ENCODE measurements at regions not wholly inside any gene's neighbourhood (a gene's known extent, or its start where the extent isn't known, plus 50 kb on each side); places are given as distances from the start of the nearest gene placed in this dataset.
"Not testable (repeated sequence)": the region's sequence is repeated elsewhere in the genome, so short reads cannot be mapped to it uniquely, and the experiment has no call there.

GRCh38 chr3:59247402-59247841 is 197.6 kb upstream of the CFAP20DC start:
- no peak for DNase-seq

DNA sequence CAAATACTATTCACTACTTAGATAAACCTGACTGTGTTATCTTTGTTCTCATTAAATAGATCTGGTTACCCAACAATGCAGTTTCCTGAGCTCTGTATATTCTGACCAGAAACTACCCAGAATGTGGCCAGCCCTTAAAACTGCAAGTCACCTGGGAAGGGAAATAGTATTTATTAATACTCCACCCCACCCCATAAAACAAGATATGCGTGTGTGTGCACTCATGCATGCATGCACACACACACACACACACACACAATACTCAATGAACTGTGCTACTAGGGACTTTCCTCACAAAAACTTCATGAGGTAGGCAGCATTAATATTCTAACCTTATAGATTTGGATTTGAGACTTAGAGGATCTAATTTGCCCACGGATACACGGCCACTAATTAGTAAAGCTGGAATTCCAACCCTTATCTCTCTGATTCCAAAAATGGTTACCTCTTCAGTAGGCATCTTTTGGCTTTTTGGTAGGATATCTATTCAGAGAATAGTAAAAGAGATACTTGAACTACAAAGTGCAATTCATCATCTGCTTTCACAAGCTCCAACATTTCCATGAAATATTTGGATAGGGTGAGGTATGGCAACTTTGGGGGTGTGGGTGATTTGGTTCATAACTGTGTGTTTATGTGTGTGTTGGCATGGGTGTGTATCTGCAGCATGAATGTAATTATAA is 197.0 kb upstream of the CFAP20DC start:
- no peak for DNase-seq

DNA sequence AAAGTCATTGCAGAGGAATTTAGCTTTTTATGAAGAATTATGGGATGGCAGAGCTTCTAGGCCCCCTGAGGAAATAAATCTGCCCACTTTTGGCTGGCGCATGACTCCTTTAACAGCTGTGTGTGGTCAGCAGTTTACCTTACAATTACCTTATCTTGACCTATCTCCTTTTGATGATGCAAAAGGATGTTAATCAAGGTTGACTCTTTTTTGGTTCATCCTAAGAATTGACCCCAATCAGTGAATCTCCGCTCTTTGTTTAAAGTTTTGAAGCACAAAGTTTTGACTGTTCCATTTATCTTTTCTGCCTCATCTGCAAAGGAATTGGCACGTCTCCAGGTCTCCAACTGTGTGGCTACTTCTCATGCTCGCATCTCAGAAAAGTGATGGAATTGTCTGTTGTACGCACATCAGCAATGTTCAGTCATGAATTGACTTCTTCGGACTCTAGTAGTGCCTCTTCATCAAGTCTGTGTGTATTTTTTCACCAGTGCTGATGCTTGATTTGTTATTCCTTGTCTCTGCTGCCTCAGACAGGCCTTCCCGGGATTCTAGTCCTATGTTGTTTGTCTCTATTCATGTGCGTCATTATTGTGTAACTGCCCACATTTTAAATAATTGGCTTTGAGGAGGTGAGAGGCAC is 196.2 kb upstream of the CFAP20DC start:
- DNase-seq: no peak

DNA sequence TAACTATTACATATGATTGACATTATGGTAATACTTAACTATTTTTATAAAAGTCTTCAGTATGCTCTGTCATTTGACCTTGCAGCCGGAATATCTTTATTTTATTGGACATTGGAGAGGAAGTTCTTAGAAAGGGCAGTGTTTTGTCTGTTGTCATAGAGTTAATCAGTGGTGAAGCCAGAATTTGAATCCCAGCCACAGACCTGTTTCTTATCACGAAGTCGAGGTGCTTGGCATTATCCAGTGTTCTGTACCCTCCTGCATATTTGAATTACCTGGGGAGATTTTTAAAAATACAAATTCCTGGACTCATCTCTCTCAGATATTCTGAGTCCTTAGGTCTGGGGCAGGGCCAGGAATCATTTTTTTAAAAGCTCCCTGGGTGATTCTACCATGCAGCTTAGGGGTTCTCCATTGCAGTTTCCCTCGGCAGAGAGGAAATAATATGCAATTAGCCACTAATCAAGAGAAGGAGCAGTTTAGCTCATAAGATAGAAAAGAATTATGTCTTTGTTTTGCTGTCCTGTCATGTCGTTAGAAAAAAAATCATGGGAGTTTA is 195.6 kb upstream of the CFAP20DC start:
- DNase-seq: no peak

DNA sequence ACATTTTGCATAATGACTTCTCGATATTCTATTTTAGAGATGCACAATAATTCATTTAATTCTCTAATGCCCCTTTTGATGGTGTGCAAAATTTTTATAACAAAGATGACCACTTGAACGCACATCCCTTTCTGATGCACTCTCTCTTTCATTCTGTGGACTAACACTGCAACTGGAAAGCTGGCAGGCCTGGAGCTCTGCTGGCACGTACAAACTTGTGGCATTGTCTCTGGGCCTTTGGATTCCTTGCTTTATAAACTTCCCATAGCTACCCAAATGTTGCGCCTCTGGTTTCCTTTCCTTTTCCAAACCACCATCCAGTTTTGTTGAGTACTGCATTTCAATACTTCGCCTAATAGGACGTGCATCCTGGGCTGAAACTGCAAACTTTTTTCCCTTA is 194.5 kb upstream of the CFAP20DC start:
- no peak for DNase-seq

GRCh38 chr3:59243476-59243875 is 193.7 kb upstream of the CFAP20DC start:
- no peak for DNase-seq

DNA sequence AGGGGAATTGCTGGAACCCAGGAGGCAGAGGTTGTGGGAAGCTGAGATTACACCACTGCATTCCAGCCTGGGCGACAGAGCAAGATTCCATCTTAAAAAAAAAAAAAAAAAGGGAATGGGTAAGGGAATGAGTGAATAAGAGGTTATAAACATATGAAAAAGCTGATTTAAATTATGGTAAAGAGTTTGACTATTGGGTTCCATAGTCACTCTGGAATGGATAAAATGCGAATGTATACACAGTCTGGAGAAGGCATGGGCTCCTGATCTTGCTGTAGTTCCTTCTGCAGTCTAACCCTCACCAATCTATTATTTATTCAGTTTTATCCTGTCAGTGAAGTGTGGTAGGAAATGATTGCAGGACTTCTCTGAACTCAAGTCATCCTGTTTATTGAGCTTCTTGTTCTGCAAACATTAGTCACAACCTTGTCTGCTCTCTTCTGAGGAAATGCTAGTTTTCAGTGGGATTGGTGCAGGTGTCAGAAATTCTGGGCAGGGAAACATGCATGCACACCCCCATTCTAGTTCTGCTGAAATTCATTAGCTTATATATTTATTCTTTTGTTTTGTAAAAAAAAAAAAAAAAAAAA is 190.9 kb upstream of the CFAP20DC start:
- DNase-seq: no peak

DNA sequence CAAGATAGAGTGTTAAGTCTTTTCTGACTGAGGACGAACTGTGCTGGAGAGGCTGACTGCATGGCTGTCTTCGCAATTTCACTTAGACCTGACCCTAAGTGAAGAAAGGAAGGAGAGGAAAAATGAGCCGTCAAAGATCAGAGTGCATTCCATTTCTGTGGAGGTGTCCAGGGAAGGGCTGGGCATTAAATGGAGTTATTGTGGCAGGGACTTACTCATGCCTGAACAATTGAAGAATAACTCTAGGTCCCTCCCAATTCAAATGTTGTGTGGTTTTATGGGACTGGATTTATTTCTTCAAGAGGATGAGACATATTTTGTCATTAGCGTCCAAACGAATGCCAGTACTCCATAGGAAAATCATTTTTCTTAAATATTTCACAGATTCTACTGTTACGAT is 187.3 kb upstream of the CFAP20DC start:
- no peak for DNase-seq

- DNase-seq: no peak
Measured at GRCh38 chr3:59235634-59236012, 185.8 kb upstream of the CFAP20DC start.

- DNase-seq: no peak
Measured at GRCh38 chr3:59234884-59235633, 185.2 kb upstream of the CFAP20DC start.

GRCh38 chr3:59230379-59230778 is 180.6 kb upstream of the CFAP20DC start:
- DNase-seq: not testable (repeated sequence)

- DNase-seq: no peak
Measured at GRCh38 chr3:59213860-59214259, 164.0 kb upstream of the CFAP20DC start.

- DNase-seq: no peak
Measured at GRCh38 chr3:59212128-59212779, 162.4 kb upstream of the CFAP20DC start.

DNA sequence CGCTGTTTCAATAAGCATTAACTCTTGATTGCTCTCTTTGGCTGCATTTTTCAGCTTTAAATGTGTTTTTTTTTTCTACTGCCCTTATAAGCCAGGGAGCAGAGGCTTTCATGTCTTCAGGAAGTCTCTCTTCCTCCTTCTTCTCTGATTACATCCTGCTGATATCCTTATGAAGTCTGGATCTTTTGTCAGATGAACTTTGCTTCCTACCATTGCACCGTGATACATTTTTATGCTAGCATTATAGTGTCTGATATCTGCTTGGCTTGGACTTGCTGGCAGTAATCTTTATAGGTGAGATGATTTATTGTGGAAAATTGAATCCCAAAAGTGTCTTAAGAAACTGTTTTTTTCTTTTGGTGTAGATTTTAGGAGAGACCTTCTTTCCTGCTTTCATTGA is 160.4 kb upstream of the CFAP20DC start:
- DNase-seq: no peak

DNA sequence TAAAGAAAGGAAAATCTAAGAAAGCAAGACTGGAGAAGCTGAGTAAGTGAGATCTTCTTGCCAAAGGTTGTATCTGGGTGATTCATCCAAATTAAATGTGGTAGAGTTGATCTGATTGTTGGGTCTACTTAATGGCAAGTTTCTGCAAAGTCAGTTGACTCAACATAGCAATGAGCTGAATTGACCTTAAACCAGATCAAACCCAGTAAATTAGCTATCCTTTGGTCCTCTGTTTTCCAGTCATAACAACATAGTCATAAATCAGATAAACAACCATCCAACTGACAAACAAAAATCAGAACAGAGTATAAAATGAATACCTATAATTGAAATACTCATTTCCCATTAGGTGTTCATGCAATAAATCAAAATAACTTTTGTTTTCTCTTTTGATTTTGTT is 142.6 kb upstream of the CFAP20DC start:
- no peak for DNase-seq

GRCh38 chr3:59191651-59192050 is 141.8 kb upstream of the CFAP20DC start:
- no peak for DNase-seq

- DNase-seq: no peak
Measured at GRCh38 chr3:59189939-59190338, 140.1 kb upstream of the CFAP20DC start.

- DNase-seq: no peak
Measured at GRCh38 chr3:59189526-59189925, 139.7 kb upstream of the CFAP20DC start.

DNA sequence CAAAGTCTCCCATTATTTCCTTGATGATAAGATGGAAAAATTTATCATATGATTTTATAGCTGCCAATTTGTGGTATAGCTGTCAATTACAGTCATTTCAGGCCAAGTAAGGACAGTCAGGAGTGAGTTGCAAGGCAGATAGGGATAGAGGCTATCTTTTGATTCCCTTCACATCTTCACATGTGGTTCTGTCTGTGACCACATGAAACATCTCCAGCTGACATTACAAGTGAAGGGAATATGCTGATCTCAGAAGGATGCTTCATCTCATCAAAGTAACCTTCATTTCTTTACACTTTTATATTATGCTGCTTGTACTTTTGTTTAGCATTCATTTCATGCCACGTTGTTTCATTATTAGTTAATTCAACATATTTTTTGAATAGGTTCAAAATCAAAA is 136.9 kb upstream of the CFAP20DC start:
- DNase-seq: no peak

DNA sequence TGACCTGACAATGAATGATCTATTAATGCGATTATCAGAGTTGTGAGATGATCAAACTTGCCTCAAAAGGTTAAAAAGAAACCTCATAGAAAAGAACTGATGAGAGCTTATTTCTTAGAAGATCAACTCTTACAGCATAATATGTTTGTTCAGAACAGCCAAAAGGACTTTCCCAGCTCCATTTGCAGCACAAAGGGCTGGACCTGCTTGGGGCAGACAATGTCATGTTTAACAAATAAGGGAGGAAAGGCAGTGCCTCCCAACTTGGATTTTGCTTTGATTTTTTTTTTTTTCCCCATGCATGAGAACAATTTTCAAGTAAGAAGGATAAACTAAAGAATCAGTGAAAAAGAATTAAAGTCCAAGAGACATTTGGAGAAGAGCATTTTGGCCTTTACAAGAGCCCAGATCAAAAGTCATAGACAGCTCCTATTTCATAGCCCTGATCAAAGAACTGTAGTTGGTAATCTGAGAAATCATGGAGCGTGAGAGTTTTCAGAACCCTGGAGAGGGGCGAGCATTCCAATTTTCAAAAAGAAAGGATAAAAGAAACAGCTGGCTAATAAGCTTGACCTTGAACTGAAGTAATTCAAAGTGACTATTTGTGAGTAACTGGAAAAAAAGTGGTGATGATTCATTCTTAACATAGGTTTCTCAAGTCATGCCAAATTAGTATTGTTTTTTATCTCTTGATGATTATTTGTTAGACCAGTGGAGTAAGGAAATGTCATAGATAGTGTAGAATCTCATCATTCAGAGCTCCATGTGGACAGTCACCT is 136.0 kb upstream of the CFAP20DC start:
- DNase-seq: no peak

DNA sequence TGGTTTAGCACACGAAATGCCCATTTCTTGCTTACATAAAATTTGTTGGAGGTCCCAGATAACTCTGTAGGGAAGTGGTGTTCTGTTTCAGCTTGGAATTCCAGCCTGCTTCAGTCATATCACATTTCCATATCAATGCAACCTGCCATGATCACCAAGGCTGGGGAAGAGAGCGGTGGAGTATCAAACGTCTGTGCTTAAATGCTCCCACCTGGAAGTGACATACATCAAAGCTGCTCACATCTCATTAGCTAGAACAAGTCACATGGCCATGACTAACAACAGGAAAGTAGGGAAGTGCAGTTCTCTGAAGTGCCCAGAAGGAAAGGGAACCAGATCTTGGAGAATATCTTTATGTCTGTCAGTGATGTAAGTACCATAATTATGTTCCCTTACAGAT is 130.2 kb upstream of the CFAP20DC start:
- DNase-seq: no peak

DNA sequence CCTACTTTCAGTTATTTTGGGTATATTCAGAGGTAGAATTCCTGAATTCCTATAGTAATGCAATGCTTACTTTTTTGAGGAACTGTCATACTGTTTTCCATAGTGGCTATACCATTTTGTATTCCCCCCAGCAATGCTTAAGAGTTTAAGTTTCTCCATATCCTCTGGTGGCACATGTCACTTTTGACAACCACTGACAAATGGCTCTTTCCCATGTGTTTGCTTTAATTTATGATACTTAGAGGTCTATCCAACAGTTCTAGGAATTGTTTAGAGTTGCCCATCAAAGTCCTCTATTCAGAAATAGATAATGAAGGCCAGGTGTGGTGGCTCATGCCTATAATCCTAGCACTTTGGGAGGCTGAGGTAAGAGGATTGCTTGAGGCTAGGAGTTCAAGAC is 128.9 kb upstream of the CFAP20DC start:
- DNase-seq: no peak

All from activated CD8-positive, alpha-beta memory T cell treated with anti-CD3 and anti-CD28 coated beads for 24 hours (primary cell).